DND-41 (cell line): ENCODE measurements at regions not wholly inside any gene's neighbourhood (a gene's known extent, or its start where the extent isn't known, plus 50 kb on each side); places are given as distances from the start of the nearest gene placed in this dataset.

Experiments
- EZH2 ChIP-seq: IDR thresholded peaks from 3 replicates; pipeline ENCODE4 v1.6.1; 2012; ENCODE audit warnings: borderline replicate concordance, low read depth, mild to moderate bottlenecking, moderate library complexity, low read length, inconsistent platforms; ENCODE audit not compliant: severe bottlenecking
- TF ChIP-seq, protein P1 (sequence below): IDR thresholded peaks from 2 replicates; pipeline ENCODE4 v1.5.1; 2012; ENCODE audit warnings: borderline replicate concordance, low read length, moderate library complexity, mild to moderate bottlenecking; ENCODE audit not compliant: poor library complexity, severe bottlenecking; ENCODE audit errors: extremely low read depth

DNA sequence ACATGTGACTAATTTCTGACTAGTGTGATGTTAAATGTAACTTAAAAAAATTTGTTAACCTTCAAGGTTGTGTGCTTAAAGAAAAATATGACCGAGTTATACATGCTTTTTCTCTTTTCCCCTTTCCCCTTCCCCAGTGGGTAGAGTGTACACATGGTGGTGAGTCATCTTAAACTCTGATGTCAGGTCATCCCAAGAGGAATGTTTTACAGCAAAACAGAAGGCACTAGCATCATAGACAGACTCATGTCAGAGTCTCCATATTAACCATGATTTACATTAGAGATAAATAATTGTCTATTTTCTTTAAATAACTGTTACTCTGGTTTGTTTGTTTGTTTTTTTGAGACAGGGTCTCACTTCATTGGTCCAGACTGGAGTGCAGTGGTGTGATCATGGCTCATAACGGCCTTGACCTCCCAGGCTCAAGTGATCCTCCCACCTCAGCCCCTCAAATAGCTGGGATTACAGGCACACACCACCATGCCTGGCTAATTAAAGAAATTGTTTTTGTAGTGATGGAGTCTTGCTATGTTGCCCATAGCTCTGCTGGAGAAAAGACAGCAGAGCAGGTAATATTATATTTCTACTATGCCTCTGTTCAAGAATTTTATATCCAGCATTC is 160.4 kb upstream of the PCDH9 start:
- TF ChIP-seq, protein P1, sequence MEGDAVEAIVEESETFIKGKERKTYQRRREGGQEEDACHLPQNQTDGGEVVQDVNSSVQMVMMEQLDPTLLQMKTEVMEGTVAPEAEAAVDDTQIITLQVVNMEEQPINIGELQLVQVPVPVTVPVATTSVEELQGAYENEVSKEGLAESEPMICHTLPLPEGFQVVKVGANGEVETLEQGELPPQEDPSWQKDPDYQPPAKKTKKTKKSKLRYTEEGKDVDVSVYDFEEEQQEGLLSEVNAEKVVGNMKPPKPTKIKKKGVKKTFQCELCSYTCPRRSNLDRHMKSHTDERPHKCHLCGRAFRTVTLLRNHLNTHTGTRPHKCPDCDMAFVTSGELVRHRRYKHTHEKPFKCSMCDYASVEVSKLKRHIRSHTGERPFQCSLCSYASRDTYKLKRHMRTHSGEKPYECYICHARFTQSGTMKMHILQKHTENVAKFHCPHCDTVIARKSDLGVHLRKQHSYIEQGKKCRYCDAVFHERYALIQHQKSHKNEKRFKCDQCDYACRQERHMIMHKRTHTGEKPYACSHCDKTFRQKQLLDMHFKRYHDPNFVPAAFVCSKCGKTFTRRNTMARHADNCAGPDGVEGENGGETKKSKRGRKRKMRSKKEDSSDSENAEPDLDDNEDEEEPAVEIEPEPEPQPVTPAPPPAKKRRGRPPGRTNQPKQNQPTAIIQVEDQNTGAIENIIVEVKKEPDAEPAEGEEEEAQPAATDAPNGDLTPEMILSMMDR: no peak
- no peak for TF ChIP-seq EZH2
